ENCODE measurements at regions not wholly inside any gene's neighbourhood (a gene's known extent, or its start where the extent isn't known, plus 50 kb on each side); places are given as distances from the start of the nearest gene placed in this dataset.

GRCh38 chr2:17306706-17307105, 211.5 kb downstream of the RAD51AP2 start:
- Histone ChIP-seq H3K4me1 (ENCODE audit: control insufficient read depth, insufficient read depth, low read length) (peaks cover 27% of the 10 kb centered on the region), H3K9ac (ENCODE audit: low read depth, low read length) (no peak overlapping the region), H3K9me3 (ENCODE audit: control insufficient read depth, insufficient read depth, low read length) (no peaks in the 10 kb centered on the region), H3K27me3 (ENCODE audit: control insufficient read depth, insufficient read depth, low read length) (no peaks in the 10 kb centered on the region), H3K36me3 (ENCODE audit: control insufficient read depth, insufficient read depth, low read length) (no peaks in the 10 kb centered on the region), H3K27ac (ENCODE audit: low read depth, low read length) (no peak overlapping the region), H3K4me3 (ENCODE audit: low read depth, low read length) (no peak overlapping the region)

- Histone ChIP-seq H3K9ac (ENCODE audit: low read depth, low read length) (no peak overlapping the region), H3K27me3 (ENCODE audit: control insufficient read depth, insufficient read depth, low read length) (no peaks in the 10 kb centered on the region), H3K4me1 (ENCODE audit: control insufficient read depth, insufficient read depth, low read length) (peaks cover 26% of the 10 kb centered on the region), H3K36me3 (ENCODE audit: control insufficient read depth, insufficient read depth, low read length) (no peaks in the 10 kb centered on the region), H3K27ac (ENCODE audit: low read depth, low read length) (no peak overlapping the region), H3K9me3 (ENCODE audit: control insufficient read depth, insufficient read depth, low read length) (no peaks in the 10 kb centered on the region), H3K4me3 (ENCODE audit: low read depth, low read length) (no peak overlapping the region)
These were observed 212.0 kb downstream of the RAD51AP2 start for GRCh38 chr2:17306219-17306618.

- no peaks in the 10 kb centered on the region for H3K27me3 ChIP-seq (ENCODE audit: control insufficient read depth, insufficient read depth, low read length)
These were observed 214.7 kb downstream of the RAD51AP2 start for GRCh38 chr2:17303521-17303920.

GRCh38 chr2:17303054-17303453, 215.2 kb downstream of the RAD51AP2 start:
- Histone ChIP-seq H3K9me3 (ENCODE audit: control insufficient read depth, insufficient read depth, low read length) (no peaks in the 10 kb centered on the region), H3K9ac (ENCODE audit: low read depth, low read length) (no peak overlapping the region), H3K36me3 (ENCODE audit: control insufficient read depth, insufficient read depth, low read length) (no peaks in the 10 kb centered on the region), H3K27me3 (ENCODE audit: control insufficient read depth, insufficient read depth, low read length) (no peaks in the 10 kb centered on the region), H3K4me1 (ENCODE audit: control insufficient read depth, insufficient read depth, low read length) (peaks cover 24% of the 10 kb centered on the region), H3K4me3 (ENCODE audit: low read depth, low read length) (no peak overlapping the region), H3K27ac (ENCODE audit: low read depth, low read length) (no peak overlapping the region)

More at GRCh38 chr2:17303521-17303920, 214.7 kb downstream of the RAD51AP2 start:
- no peaks in the 10 kb centered on the region for H3K9me3 ChIP-seq (ENCODE audit: control insufficient read depth, insufficient read depth, low read length)
- no peak overlapping the region for H3K4me3 ChIP-seq (ENCODE audit: low read depth, low read length)
- no peak overlapping the region for H3K9ac ChIP-seq (ENCODE audit: low read depth, low read length)
- H3K27ac ChIP-seq (ENCODE audit: low read depth, low read length) = no peak overlapping the region
- H3K36me3 ChIP-seq (ENCODE audit: control insufficient read depth, insufficient read depth, low read length) = no peaks in the 10 kb centered on the region
- peaks cover 24% of the 10 kb centered on the region for H3K4me1 ChIP-seq (ENCODE audit: control insufficient read depth, insufficient read depth, low read length)

- peaks cover 24% of the 10 kb centered on the region for H3K4me1 ChIP-seq (ENCODE audit: control insufficient read depth, insufficient read depth, low read length)
- H3K27ac ChIP-seq (ENCODE audit: low read depth, low read length) = peak overlapping the region; percentile 40
- H3K36me3 ChIP-seq (ENCODE audit: control insufficient read depth, insufficient read depth, low read length) = no peaks in the 10 kb centered on the region
- no peaks in the 10 kb centered on the region for H3K9me3 ChIP-seq (ENCODE audit: control insufficient read depth, insufficient read depth, low read length)
- no peak overlapping the region for H3K4me3 ChIP-seq (ENCODE audit: low read depth, low read length)
- H3K27me3 ChIP-seq (ENCODE audit: control insufficient read depth, insufficient read depth, low read length) = no peaks in the 10 kb centered on the region
- H3K9ac ChIP-seq (ENCODE audit: low read depth, low read length) = no peak overlapping the region
These were observed 216.0 kb downstream of the RAD51AP2 start for GRCh38 chr2:17302281-17302680.

GRCh38 chr2:17301437-17301836, 216.8 kb downstream of the RAD51AP2 start:
- Histone ChIP-seq H3K4me1 (ENCODE audit: control insufficient read depth, insufficient read depth, low read length) (peaks cover 24% of the 10 kb centered on the region), H3K27ac (ENCODE audit: low read depth, low read length) (no peak overlapping the region), H3K9ac (ENCODE audit: low read depth, low read length) (no peak overlapping the region), H3K27me3 (ENCODE audit: control insufficient read depth, insufficient read depth, low read length) (no peaks in the 10 kb centered on the region), H3K9me3 (ENCODE audit: control insufficient read depth, insufficient read depth, low read length) (no peaks in the 10 kb centered on the region), H3K36me3 (ENCODE audit: control insufficient read depth, insufficient read depth, low read length) (no peaks in the 10 kb centered on the region), H3K4me3 (ENCODE audit: low read depth, low read length) (no peak overlapping the region)

- Histone ChIP-seq H3K27me3 (ENCODE audit: control insufficient read depth, insufficient read depth, low read length) (no peaks in the 10 kb centered on the region), H3K4me3 (ENCODE audit: low read depth, low read length) (no peak overlapping the region), H3K27ac (ENCODE audit: low read depth, low read length) (no peak overlapping the region), H3K36me3 (ENCODE audit: control insufficient read depth, insufficient read depth, low read length) (no peaks in the 10 kb centered on the region), H3K9ac (ENCODE audit: low read depth, low read length) (no peak overlapping the region), H3K4me1 (ENCODE audit: control insufficient read depth, insufficient read depth, low read length) (peaks cover 24% of the 10 kb centered on the region), H3K9me3 (ENCODE audit: control insufficient read depth, insufficient read depth, low read length) (no peaks in the 10 kb centered on the region)
These were observed 218.2 kb downstream of the RAD51AP2 start for GRCh38 chr2:17299891-17300540.

- H3K27ac ChIP-seq (ENCODE audit: low read depth, low read length) = no peak overlapping the region
These were observed 219.8 kb downstream of the RAD51AP2 start for GRCh38 chr2:17298453-17298852.

GRCh38 chr2:17296686-17297085, 221.6 kb downstream of the RAD51AP2 start:
- no peak overlapping the region for H3K9ac ChIP-seq (ENCODE audit: low read depth, low read length)

More at GRCh38 chr2:17298453-17298852, 219.8 kb downstream of the RAD51AP2 start:
- H3K36me3 ChIP-seq (ENCODE audit: control insufficient read depth, insufficient read depth, low read length) = no peaks in the 10 kb centered on the region
- peaks cover 24% of the 10 kb centered on the region for H3K4me1 ChIP-seq (ENCODE audit: control insufficient read depth, insufficient read depth, low read length)
- H3K27me3 ChIP-seq (ENCODE audit: control insufficient read depth, insufficient read depth, low read length) = no peaks in the 10 kb centered on the region
- no peak overlapping the region for H3K4me3 ChIP-seq (ENCODE audit: low read depth, low read length)
- no peak overlapping the region for H3K9ac ChIP-seq (ENCODE audit: low read depth, low read length)
- no peaks in the 10 kb centered on the region for H3K9me3 ChIP-seq (ENCODE audit: control insufficient read depth, insufficient read depth, low read length)

GRCh38 chr2:17289669-17290068, 228.6 kb downstream of the RAD51AP2 start:
- Histone ChIP-seq H3K36me3 (ENCODE audit: control insufficient read depth, insufficient read depth, low read length) (no peaks in the 10 kb centered on the region), H3K4me1 (ENCODE audit: control insufficient read depth, insufficient read depth, low read length) (0 out of 2 replicates have a peak, but pooled peaks cover 9% of the 10 kb centered on the region), H3K9me3 (ENCODE audit: control insufficient read depth, insufficient read depth, low read length) (no peaks in the 10 kb centered on the region), H3K27me3 (ENCODE audit: control insufficient read depth, insufficient read depth, low read length) (no peaks in the 10 kb centered on the region), H3K9ac (ENCODE audit: low read depth, low read length) (no peak overlapping the region), H3K4me3 (ENCODE audit: low read depth, low read length) (no peak overlapping the region), H3K27ac (ENCODE audit: low read depth, low read length) (no peak overlapping the region)

More at GRCh38 chr2:17296686-17297085, 221.6 kb downstream of the RAD51AP2 start:
- H3K27ac ChIP-seq (ENCODE audit: low read depth, low read length) = no peak overlapping the region
- H3K4me1 ChIP-seq (ENCODE audit: control insufficient read depth, insufficient read depth, low read length) = peaks cover 7% of the 10 kb centered on the region
- H3K9me3 ChIP-seq (ENCODE audit: control insufficient read depth, insufficient read depth, low read length) = no peaks in the 10 kb centered on the region
- H3K4me3 ChIP-seq (ENCODE audit: low read depth, low read length) = no peak overlapping the region
- H3K27me3 ChIP-seq (ENCODE audit: control insufficient read depth, insufficient read depth, low read length) = no peaks in the 10 kb centered on the region
- no peaks in the 10 kb centered on the region for H3K36me3 ChIP-seq (ENCODE audit: control insufficient read depth, insufficient read depth, low read length)

GRCh38 chr2:17287183-17287582, 231.1 kb downstream of the RAD51AP2 start:
- Histone ChIP-seq H3K27me3 (ENCODE audit: control insufficient read depth, insufficient read depth, low read length) (no peaks in the 10 kb centered on the region), H3K27ac (ENCODE audit: low read depth, low read length) (no peak overlapping the region), H3K36me3 (ENCODE audit: control insufficient read depth, insufficient read depth, low read length) (no peaks in the 10 kb centered on the region), H3K4me1 (ENCODE audit: control insufficient read depth, insufficient read depth, low read length) (0 out of 2 replicates have a peak, but pooled peaks cover 9% of the 10 kb centered on the region), H3K4me3 (ENCODE audit: low read depth, low read length) (no peak overlapping the region), H3K9ac (ENCODE audit: low read depth, low read length) (no peak overlapping the region), H3K9me3 (ENCODE audit: control insufficient read depth, insufficient read depth, low read length) (no peaks in the 10 kb centered on the region)

Measured in HUES48 (cell line).